MM.1S (cell line): ENCODE measurements at regions not wholly inside any gene's neighbourhood (a gene's known extent, or its start where the extent isn't known, plus 50 kb on each side); places are given as distances from the start of the nearest gene placed in this dataset.
"Not testable (repeated sequence)": the region's sequence is repeated elsewhere in the genome, so short reads cannot be mapped to it uniquely, and the experiment has no call there.

Source experiments
- CTCF ChIP-seq: fragments of 300-600 bp; sonication (generic); IDR thresholded peaks from 2 replicates; pipeline ENCODE4 v1.5.1; 2016; ENCODE audit warnings: antibody characterized with exemption, low read length, mixed read lengths
- EZH2 ChIP-seq: fragments of 300-600 bp; sonication (generic); optimal IDR thresholded peaks from 2 replicates; pipeline ENCODE3; 2017; ENCODE audit warnings: low read depth, mild to moderate bottlenecking, antibody characterized with exemption, low read length, mixed read lengths
- EZH2phosphoT487 ChIP-seq: fragments of 300-600 bp; sonication (generic); IDR thresholded peaks from 2 replicates; pipeline ENCODE4 v1.6.1; 2018; ENCODE audit warnings: antibody characterized with exemption, low read length

GRCh38 chr21:13974582-13974981 lies 236.2 kb downstream of the LIPI start:
- not testable (repeated sequence) for TF ChIP-seq CTCF, EZH2, EZH2phosphoT487
